ENCODE measurements at regions not wholly inside any gene's neighbourhood (a gene's known extent, or its start where the extent isn't known, plus 50 kb on each side); places are given as distances from the start of the nearest gene placed in this dataset.

- Mint-ChIP-seq H3K36me3 (ENCODE audit: low read depth) (no peaks in the 10 kb centered on the region), H3K27me3 (peaks cover 14% of the 10 kb centered on the region), H3K4me3 (no peak overlapping the region), H3K27ac (no peak overlapping the region), H3K4me1 (peaks cover 2% of the 10 kb centered on the region)
- no peaks in the 10 kb centered on the region for H3K9me3 ChIP-seq (ENCODE audit: control insufficient read depth, low read length, poor library complexity, severe bottlenecking)
- DNase-seq (no peak), ATAC-seq (no peak)
Measured at GRCh38 chr2:239466061-239466754, 65.4 kb upstream of the HDAC4 start.

- ATAC-seq (peak; percentile 58), DNase-seq (no peak)
- H3K9me3 ChIP-seq (ENCODE audit: control insufficient read depth, low read length, poor library complexity, severe bottlenecking), result no peaks in the 10 kb centered on the region
- Mint-ChIP-seq H3K27ac (no peak overlapping the region), H3K4me3 (no peak overlapping the region), H3K27me3 (peaks cover 14% of the 10 kb centered on the region), H3K4me1 (peaks cover 2% of the 10 kb centered on the region), H3K36me3 (ENCODE audit: low read depth) (no peaks in the 10 kb centered on the region)
Measured at GRCh38 chr2:239465017-239466001, 64.5 kb upstream of the HDAC4 start.

- Mint-ChIP-seq H3K4me3 (no peak overlapping the region), H3K27ac (no peak overlapping the region), H3K36me3 (ENCODE audit: low read depth) (no peaks in the 10 kb centered on the region), H3K27me3 (peaks cover 14% of the 10 kb centered on the region), H3K4me1 (peaks cover 2% of the 10 kb centered on the region)
- no peaks in the 10 kb centered on the region for H3K9me3 ChIP-seq (ENCODE audit: control insufficient read depth, low read length, poor library complexity, severe bottlenecking)
- ATAC-seq (no peak), DNase-seq (no peak)
Measured at GRCh38 chr2:239464166-239465016, 63.6 kb upstream of the HDAC4 start.

- Mint-ChIP-seq H3K4me1 (peaks cover 2% of the 10 kb centered on the region), H3K27ac (peak overlapping the region; percentile 37), H3K27me3 (peaks cover 14% of the 10 kb centered on the region), H3K36me3 (ENCODE audit: low read depth) (no peaks in the 10 kb centered on the region), H3K4me3 (no peak overlapping the region)
- DNase-seq, result no peak
- no peaks in the 10 kb centered on the region for H3K9me3 ChIP-seq (ENCODE audit: control insufficient read depth, low read length, poor library complexity, severe bottlenecking)
- no peak for ATAC-seq
Measured at GRCh38 chr2:239463541-239464165, 62.8 kb upstream of the HDAC4 start.

GRCh38 chr2:239462671-239463506 lies 62.1 kb upstream of the HDAC4 start:
- no peaks in the 10 kb centered on the region for H3K9me3 ChIP-seq (ENCODE audit: control insufficient read depth, low read length, poor library complexity, severe bottlenecking)
- DNase-seq (no peak), ATAC-seq (no peak)
- H3K4me3 Mint-ChIP-seq, result no peak overlapping the region
- peaks cover 2% of the 10 kb centered on the region for H3K4me1 Mint-ChIP-seq
- no peaks in the 10 kb centered on the region for H3K36me3 Mint-ChIP-seq (ENCODE audit: low read depth)
- H3K27me3 Mint-ChIP-seq, result peaks cover 19% of the 10 kb centered on the region
- peak overlapping the region; percentile 37 for H3K27ac Mint-ChIP-seq

GRCh38 chr2:239462191-239462515 lies 61.3 kb upstream of the HDAC4 start:
- no peaks in the 10 kb centered on the region for H3K9me3 ChIP-seq (ENCODE audit: control insufficient read depth, low read length, poor library complexity, severe bottlenecking)
- peaks cover 19% of the 10 kb centered on the region for H3K27me3 Mint-ChIP-seq
- no peak for DNase-seq

GRCh38 chr2:239461291-239462190 lies 60.7 kb upstream of the HDAC4 start:
- H3K36me3 Mint-ChIP-seq (ENCODE audit: low read depth), result no peaks in the 10 kb centered on the region

More at GRCh38 chr2:239462191-239462515, 61.3 kb upstream of the HDAC4 start:
- Mint-ChIP-seq H3K4me3 (no peak overlapping the region), H3K4me1 (peaks cover 2% of the 10 kb centered on the region), H3K36me3 (ENCODE audit: low read depth) (no peaks in the 10 kb centered on the region), H3K27ac (no peak overlapping the region)
- ATAC-seq, result no peak

GRCh38 chr2:239460780-239461179 lies 60.0 kb upstream of the HDAC4 start:
- ATAC-seq, result no peak
- Mint-ChIP-seq H3K27me3 (peaks cover 30% of the 10 kb centered on the region), H3K36me3 (ENCODE audit: low read depth) (no peaks in the 10 kb centered on the region)

More at GRCh38 chr2:239461291-239462190, 60.7 kb upstream of the HDAC4 start:
- H3K9me3 ChIP-seq (ENCODE audit: control insufficient read depth, low read length, poor library complexity, severe bottlenecking), result no peaks in the 10 kb centered on the region
- no peak for DNase-seq
- Mint-ChIP-seq H3K27ac (no peak overlapping the region), H3K27me3 (peaks cover 22% of the 10 kb centered on the region), H3K4me3 (no peak overlapping the region), H3K4me1 (peaks cover 2% of the 10 kb centered on the region)
- ATAC-seq, result no peak

GRCh38 chr2:239459606-239460005 lies 58.8 kb upstream of the HDAC4 start:
- H3K9me3 ChIP-seq (ENCODE audit: control insufficient read depth, low read length, poor library complexity, severe bottlenecking), result no peaks in the 10 kb centered on the region
- no peak for DNase-seq
- H3K27ac Mint-ChIP-seq, result no peak overlapping the region
- no peak for ATAC-seq
- no peaks in the 10 kb centered on the region for H3K36me3 Mint-ChIP-seq (ENCODE audit: low read depth)
- H3K4me1 Mint-ChIP-seq, result no peaks in the 10 kb centered on the region
- H3K27me3 Mint-ChIP-seq, result peaks cover 32% of the 10 kb centered on the region
- H3K4me3 Mint-ChIP-seq, result no peak overlapping the region

More at GRCh38 chr2:239460780-239461179, 60.0 kb upstream of the HDAC4 start:
- Mint-ChIP-seq H3K4me1 (peaks cover 2% of the 10 kb centered on the region), H3K4me3 (no peak overlapping the region), H3K27ac (no peak overlapping the region)
- no peaks in the 10 kb centered on the region for H3K9me3 ChIP-seq (ENCODE audit: control insufficient read depth, low read length, poor library complexity, severe bottlenecking)
- no peak for DNase-seq

- H3K4me1 Mint-ChIP-seq, result no peaks in the 10 kb centered on the region
- no peak overlapping the region for H3K4me3 Mint-ChIP-seq
- no peaks in the 10 kb centered on the region for H3K36me3 Mint-ChIP-seq (ENCODE audit: low read depth)
- H3K27me3 Mint-ChIP-seq, result peaks cover 32% of the 10 kb centered on the region
- H3K27ac Mint-ChIP-seq, result no peak overlapping the region
- no peak for DNase-seq
- no peak for ATAC-seq
- no peaks in the 10 kb centered on the region for H3K9me3 ChIP-seq (ENCODE audit: control insufficient read depth, low read length, poor library complexity, severe bottlenecking)
Measured at GRCh38 chr2:239459056-239459455, 58.2 kb upstream of the HDAC4 start.

All from T-helper 17 cell (primary cell).